GM12892 (cell line): ENCODE measurements at regions not wholly inside any gene's neighbourhood (a gene's known extent, or its start where the extent isn't known, plus 50 kb on each side); places are given as distances from the start of the nearest gene placed in this dataset.
"Not testable (repeated sequence)": the region's sequence is repeated elsewhere in the genome, so short reads cannot be mapped to it uniquely, and the experiment has no call there.

ENCODE experiments used
- DNase-seq: peaks from one replicate; pipeline ENCODE4 v3.0.0; 2011; ENCODE audit not compliant: insufficient read length
- FAIRE-seq: peaks from 2 replicates; lab custom pipeline; 2011; peaks lifted over from hg19 to GRCh38; lab: Jason Lieb, UNC
- POLR2A ChIP-seq: IDR thresholded peaks from 2 replicates; pipeline ENCODE4 v1.6.1; 2011; ENCODE audit warnings: low read depth, low read length, control low read depth
- POLR2AphosphoS5 ChIP-seq: IDR thresholded peaks from 2 replicates; pipeline ENCODE4 v1.6.1; 2011; ENCODE audit warnings: low read depth, low read length, control low read depth
- TAF1 ChIP-seq: IDR thresholded peaks from 2 replicates; pipeline ENCODE4 v1.6.1; 2011; ENCODE audit warnings: low read depth, mild to moderate bottlenecking, control low read depth, low read length, borderline replicate concordance

DNA sequence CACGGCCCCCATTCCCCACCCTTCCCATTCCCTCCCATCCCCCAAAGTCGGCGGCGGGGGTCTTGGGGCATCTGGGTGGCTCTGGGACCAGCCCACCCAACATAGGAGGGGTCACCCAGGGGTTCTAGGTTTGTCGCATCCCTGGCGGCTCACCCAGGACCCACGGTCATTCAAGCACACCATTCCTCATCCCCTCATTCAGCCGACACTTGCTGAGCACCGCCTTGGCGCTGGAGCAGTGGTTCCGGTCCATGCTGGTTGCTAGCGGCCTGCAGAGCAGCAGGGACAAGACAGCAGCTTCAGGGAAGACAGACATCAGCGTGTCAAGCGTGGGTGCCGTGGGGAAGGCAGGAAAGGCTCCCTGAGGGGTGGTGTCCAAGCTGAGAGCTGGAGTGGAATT lies 50.5 kb upstream of the OTOS start:
- no peak for TF ChIP-seq POLR2AphosphoS5
- no peak for TF ChIP-seq POLR2A
- TF ChIP-seq TAF1: no peak
- FAIRE-seq: no peak
- DNase-seq: no peak

DNA sequence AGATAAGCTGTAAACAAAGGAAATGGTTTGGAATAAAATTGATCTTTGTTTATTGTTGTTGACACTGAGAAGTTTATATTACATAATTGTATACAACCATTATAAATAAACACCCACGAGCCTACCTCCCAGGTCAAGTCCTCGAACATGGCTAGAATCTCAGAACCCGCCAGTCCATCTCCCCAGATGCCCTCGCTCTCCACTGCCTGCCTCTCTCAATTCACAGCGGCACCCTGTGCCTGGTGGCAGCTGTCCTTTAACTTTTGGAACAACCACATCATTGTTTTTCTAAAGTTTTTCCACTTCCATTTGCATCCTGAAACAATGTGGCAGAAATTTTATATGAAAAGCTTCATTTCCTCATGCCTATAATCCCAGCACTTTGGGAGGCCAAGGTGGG lies 52.2 kb upstream of the OTOS start:
- FAIRE-seq (no peak), DNase-seq (no peak)
- TF ChIP-seq TAF1 (no peak), POLR2A (no peak), POLR2AphosphoS5 (no peak)

DNA sequence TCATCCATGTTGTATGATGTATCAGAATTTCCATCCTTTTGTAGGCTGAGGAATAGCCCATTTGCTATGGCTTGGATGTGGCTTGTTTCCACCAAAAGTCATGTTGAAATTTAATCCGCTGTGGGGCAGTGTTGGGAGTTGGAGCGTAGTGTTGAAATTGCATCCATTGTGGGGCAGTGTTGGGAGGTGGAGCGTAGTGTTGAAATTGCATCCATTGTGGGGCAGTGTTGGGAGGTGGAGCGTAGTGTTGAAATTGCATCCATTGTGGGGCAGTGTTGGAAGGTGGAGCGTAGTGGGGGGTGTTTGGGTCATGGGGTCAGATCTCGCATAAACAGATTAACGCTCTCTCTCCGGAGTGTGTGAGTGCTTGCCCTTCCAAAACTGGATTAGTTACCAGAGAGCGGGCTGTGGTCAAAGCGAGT lies 53.9 kb upstream of the OTOS start:
- not testable (repeated sequence) for FAIRE-seq, DNase-seq

DNA sequence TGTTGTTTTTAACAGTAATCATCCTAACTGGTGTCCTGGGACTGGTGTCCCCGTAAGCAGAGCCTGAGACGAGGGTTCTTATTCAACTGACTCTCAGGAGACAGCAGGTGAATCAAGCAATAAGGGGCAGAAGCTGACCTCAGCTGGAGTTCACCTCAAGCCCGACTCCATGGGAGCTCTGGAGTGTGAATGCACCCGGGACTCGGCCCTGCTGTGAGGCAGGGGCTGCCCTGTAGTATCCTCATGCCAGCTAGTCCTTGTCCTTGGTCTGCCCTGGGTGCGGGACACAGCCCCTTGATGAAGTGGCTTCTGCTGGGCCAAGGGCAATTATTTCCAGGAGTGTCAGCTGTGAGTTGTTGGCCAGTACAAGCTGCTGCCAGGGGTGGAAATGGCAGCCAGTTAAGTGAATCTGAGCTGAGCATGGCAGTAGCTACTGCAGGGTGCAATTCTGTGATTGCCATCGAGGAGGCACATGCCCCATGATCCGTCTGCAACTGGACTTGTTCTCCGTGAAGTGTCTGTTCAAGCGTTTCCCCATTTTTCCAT lies 54.9 kb upstream of the OTOS start:
- no peak for DNase-seq
- no peak for FAIRE-seq
- TF ChIP-seq POLR2A (no peak), POLR2AphosphoS5 (no peak), TAF1 (no peak)

DNA sequence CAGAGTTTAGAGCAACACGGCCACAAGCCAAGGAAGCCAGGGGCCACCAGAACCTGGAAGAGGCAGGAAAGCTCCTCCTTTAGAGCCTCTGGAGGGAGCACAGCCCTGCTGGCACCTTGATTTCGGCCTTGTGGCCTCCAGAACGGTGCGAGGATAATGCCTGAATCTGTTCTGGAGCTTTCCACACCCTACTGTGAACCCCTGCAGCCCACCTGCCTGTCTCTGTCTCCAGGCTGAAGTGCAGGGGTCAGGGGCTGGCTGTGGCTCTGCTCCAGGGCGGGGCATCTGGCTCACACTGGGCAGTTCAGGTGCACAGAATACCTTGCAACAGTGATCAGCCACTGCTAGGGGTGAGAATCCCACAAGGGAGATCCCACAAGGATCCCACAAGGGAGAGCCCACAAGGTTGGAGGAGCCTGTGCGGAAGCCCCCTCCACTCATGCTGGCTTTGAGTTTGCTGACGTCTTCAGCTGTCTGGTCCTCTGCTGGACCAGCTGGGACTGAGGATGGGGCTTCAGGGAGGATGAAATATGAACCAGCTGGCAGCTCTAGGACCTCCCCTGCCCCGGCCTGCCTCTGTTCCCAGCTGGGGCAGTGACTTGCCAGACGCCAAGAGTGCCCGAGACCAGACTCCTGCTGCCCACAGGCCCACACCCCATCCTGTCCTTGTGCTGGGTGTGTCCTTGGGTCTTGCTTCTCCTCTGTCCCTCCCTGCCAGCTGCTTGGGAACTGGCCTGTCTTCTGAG lies 56.4 kb upstream of the OTOS start:
- DNase-seq (no peak), FAIRE-seq (no peak)
- TF ChIP-seq POLR2AphosphoS5 (no peak), TAF1 (no peak), POLR2A (no peak)

DNA sequence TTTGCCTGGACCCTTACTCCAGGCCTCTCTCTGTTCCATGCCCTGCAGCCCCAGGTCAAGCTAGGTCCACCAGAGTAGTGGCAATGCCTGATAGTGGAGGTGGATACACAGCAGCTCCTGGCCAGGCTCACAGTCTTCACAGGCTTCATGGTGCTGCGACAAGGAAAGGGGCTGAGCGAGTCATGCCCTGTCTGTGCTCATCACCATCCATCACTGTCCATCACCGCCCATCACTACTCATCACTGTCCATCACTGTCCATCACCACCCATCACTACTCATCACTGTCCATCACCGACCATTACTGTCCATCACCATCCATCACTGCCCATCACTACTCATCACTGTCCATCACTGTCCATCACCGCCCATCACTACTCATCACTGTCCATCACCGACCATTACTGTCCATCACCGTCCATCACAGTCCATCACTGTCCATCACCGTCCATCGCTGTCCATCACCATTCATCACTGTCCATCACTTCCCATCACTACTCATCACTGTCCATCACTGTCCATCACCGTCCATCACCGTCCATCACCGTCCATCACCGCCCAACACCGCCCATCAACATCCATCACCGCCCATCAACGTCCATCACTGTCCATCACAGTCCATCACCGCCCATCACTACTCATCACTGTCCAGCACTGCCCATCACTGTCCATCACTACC lies 57.1 kb upstream of the OTOS start:
- TF ChIP-seq TAF1: no peak
- TF ChIP-seq POLR2AphosphoS5: no peak
- no peak for TF ChIP-seq POLR2A
- DNase-seq (no peak), FAIRE-seq (no peak)

DNA sequence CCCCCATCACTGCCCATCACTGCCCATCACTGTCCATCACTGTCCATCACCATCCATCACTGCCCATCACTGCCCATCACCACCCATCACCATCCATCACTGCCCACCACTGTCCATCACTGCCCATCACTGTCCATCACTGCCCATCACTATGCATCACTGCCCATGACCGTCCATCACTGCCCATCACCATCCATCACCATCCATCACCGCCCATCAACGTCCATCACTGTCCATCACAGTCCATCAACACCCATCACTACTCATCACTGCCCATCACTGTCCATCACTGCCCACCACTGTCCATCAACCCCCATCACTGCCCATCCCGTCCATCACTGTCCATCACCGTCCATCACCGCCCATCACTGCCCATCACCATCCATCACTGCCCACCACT lies 57.8 kb upstream of the OTOS start:
- TF ChIP-seq POLR2AphosphoS5 (no peak), POLR2A (no peak), TAF1 (no peak)
- FAIRE-seq: no peak
- DNase-seq: no peak

DNA sequence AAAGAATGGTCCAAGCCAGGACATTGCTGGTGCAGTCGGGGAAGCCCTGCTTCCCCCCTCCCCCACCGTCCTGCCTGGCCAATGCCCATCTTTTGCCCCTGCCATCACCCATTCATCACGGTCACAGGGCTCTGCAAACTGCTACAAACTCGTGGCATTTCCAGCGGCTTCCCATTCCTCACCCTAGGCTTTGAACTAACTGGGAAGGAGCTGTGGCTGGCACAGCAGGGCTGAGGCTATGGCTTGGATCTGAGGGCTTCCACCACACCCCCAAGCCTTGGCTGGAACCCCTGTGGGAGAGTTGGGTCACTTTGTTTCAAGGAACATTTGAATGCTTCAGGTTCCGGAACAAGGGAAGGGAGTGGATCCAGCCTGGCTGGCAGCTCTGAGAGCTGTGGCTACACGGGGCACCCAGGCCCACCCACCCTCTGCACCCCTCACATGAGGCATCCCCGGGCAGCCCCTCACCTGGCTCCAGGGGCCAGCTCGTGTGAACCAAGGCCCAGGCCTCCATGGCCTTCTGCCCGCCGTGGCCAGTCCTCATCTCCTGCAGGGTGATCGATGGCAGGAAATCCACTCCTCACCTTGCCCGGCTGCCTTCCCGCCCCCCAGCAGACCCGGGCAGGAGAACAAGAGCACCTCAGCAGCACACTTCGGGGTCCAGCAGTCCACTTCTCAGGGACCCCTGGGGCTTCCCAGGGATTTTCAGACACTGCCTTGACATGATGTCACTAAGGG lies 58.8 kb upstream of the OTOS start:
- DNase-seq: no peak
- TF ChIP-seq POLR2AphosphoS5: no peak
- TF ChIP-seq POLR2A: no peak
- no peak for TF ChIP-seq TAF1
- FAIRE-seq: no peak

DNA sequence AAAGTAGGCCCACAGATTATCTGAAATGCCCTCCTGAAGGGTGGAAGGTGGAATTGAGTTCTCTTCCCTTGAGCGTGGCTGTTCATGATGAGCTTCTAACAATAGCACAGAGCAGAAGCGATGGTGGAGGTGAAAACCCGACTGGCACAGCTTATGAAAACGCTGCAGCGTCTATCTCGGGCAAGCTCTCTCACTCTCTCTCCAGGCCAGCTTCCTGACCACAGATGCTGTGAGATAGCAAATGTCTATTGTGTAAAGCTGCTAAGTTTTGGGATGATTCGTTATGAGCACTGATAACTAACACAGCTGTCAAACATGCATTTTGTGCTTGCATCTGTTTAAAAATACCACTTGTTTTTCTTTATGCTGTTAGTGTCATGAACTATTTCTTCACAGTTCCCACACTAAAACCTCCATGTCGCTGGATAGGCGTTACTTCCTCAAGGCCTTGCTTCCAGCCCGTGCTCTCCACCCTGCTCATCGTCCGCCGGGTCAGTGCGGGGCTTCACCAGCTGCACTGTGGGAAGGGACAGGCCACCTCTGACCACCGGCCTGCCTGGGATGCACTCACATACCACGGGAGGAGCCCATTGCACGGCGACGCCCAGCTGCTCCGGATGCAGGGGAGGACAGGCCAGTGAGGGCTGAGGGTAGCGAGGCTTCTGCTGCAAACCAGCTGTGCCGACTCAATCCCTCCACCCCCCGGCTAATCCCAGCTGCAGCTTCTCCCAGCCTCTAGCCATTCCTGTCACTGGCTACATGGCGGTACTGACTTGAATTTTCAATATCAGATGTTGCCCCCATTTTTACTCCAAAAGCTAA lies 60.0 kb upstream of the OTOS start:
- FAIRE-seq: no peak
- no peak for TF ChIP-seq POLR2AphosphoS5
- no peak for TF ChIP-seq POLR2A
- TF ChIP-seq TAF1: no peak
- no peak for DNase-seq

DNA sequence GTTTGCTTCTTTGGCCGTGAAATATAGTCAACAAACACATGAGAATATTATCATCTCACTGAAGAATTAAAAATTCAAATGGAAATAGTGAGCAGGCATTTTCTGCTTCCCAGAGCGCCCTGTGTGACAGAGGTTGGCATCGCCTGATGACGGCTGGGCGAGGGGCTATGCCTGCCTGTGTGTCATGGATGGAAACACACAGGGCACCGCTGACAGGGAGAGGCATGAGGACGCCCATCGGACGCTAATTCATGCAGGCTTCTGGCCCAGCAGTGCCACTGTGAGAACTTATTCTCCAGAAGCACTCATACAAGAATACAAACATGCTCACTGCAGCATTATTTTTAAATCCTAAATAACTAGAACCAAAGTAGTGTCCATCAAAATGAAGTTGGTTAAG lies 61.4 kb upstream of the OTOS start:
- DNase-seq (no peak), FAIRE-seq (no peak)
- no peak for TF ChIP-seq TAF1
- TF ChIP-seq POLR2A: no peak
- TF ChIP-seq POLR2AphosphoS5: no peak

DNA sequence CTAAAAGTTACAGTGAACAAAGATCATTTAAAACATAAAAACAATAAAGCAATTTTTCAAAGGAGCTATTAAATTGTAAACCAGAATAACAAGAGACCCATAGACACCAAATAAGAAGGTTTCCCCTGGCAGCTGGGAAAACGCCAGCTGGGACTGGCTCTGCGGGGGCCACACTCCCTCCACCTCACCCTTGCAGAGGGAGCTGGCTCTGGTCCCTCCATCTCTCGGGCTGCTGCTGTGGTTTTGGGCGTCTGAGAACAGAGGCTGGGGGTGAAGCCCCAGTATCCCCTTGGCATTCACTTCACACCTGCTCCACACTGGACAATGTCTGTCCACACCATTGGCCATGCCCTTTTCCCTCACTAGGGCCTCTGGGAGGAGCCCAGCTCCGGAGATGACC lies 62.1 kb upstream of the OTOS start:
- no peak for FAIRE-seq
- TF ChIP-seq POLR2AphosphoS5: no peak

More for the DNA sequence above, 62.1 kb upstream of the OTOS start:
- DNase-seq: no peak
